CD14-positive monocyte (primary cell): ENCODE measurements at regions not wholly inside any gene's neighbourhood (a gene's known extent, or its start where the extent isn't known, plus 50 kb on each side); places are given as distances from the start of the nearest gene placed in this dataset.

Experiments
- DNase-seq, 3 donors: peaks; one replicate each; pipeline ENCODE4 v3.0.0-alpha.2; 2011 to 2022
- H2AFZ ChIP-seq: 2 replicates; pipeline ENCODE4 v1.6.0; 2012; ENCODE audit warnings: mild to moderate bottlenecking, low read depth, low read length, inconsistent platforms; ENCODE audit not compliant: insufficient read depth, poor library complexity, severe bottlenecking
- H3K27ac ChIP-seq, 2 donors: 1 replicate in 1 of 2; 2 replicates in 1 of 2; pipeline ENCODE4 v1.5.1; 2012 to 2013; ENCODE audit warnings: low read length in 2 of 2, control low read depth in 1 of 2, inconsistent platforms in 1 of 2, low read depth in 1 of 2, mild to moderate bottlenecking in 1 of 2
- H3K27me3 ChIP-seq, 2 donors: one replicate each; pipeline versions ENCODE4 v1.6.0 to v1.6.1; 2011 to 2013; ENCODE audit warnings: low read length in 2 of 2; ENCODE audit not compliant: control insufficient read depth in 2 of 2, insufficient read depth in 2 of 2
- H3K36me3 ChIP-seq, 2 donors: replicated peaks in 1 of 2; 1 replicate in 1 of 2; 2 replicates in 1 of 2; pipeline versions ENCODE4 v1.5.1 to v1.6.1; 2012 to 2013; ENCODE audit warnings: low read length in 2 of 2, control low read depth in 1 of 2, inconsistent platforms in 1 of 2, mild to moderate bottlenecking in 1 of 2; ENCODE audit not compliant: insufficient read depth in 2 of 2, control insufficient read depth in 1 of 2
- H3K4me1 ChIP-seq, 2 donors: 1 replicate in 1 of 2; 2 replicates in 1 of 2; pipeline versions ENCODE4 v1.5.1 to v1.6.1; 2012 to 2013; ENCODE audit warnings: low read length in 2 of 2, control low read depth in 1 of 2, inconsistent platforms in 1 of 2, mild to moderate bottlenecking in 1 of 2, moderate library complexity in 1 of 2; ENCODE audit not compliant: insufficient read depth in 2 of 2, control insufficient read depth in 1 of 2
- H3K4me2 ChIP-seq: replicated peaks from 2 replicates; pipeline ENCODE3; 2012; ENCODE audit warnings: low read length, moderate library complexity, mild to moderate bottlenecking; ENCODE audit not compliant: poor library complexity, severe bottlenecking; ENCODE audit errors: extremely low read depth
- H3K4me3 ChIP-seq, 3 experiments: fragments of 200-600 bp in 1 of 3; sonication (generic) in 1 of 3; replicated peaks in 1 of 3; 1 replicate in 2 of 3; 2 replicates in 1 of 3; pipeline ENCODE4 v1.5.1; 2011 to 2013; ENCODE audit warnings: low read length in 3 of 3, mild to moderate bottlenecking in 3 of 3, control low read depth in 2 of 3, low read depth in 2 of 3, inconsistent platforms in 1 of 3, moderate library complexity in 1 of 3
- H3K79me2 ChIP-seq: 2 replicates; pipeline ENCODE4 v1.6.0; 2012; ENCODE audit warnings: mild to moderate bottlenecking, control low read depth, inconsistent platforms, low read length, moderate library complexity; ENCODE audit not compliant: insufficient read depth
- H3K9ac ChIP-seq: 2 replicates; pipeline ENCODE4 v1.6.0; 2017; ENCODE audit warnings: low read length, mild to moderate bottlenecking; ENCODE audit not compliant: insufficient read depth, poor library complexity, severe bottlenecking
- H3K9me3 ChIP-seq, 2 donors: replicated peaks in 1 of 2; 1 replicate in 1 of 2; 2 replicates in 1 of 2; pipeline versions ENCODE4 v1.5.1 to v1.6.1; 2012 to 2013; ENCODE audit warnings: low read length in 2 of 2, control low read depth in 1 of 2; ENCODE audit not compliant: control insufficient read depth in 1 of 2, insufficient read depth in 1 of 2
- H4K20me1 ChIP-seq: 2 replicates; pipeline ENCODE4 v1.6.0; 2012; ENCODE audit warnings: mild to moderate bottlenecking, low read length, control low read depth, moderate library complexity; ENCODE audit not compliant: insufficient read depth
- H3K27ac Mint-ChIP-seq, 7 donors: one replicate each; pipeline ENCODE4 v1.8.0; 2020; ENCODE audit warnings: mild to moderate bottlenecking in 7 of 7, mixed read lengths in 7 of 7, moderate library complexity in 6 of 7, inconsistent platforms in 2 of 7
- H3K27me3 Mint-ChIP-seq, 3 donors: one replicate each; pipeline ENCODE4 v1.8.0; 2021 to 2022; ENCODE audit warnings: low read depth in 3 of 3, mild to moderate bottlenecking in 3 of 3, mixed read lengths in 3 of 3, moderate library complexity in 3 of 3, inconsistent platforms in 1 of 3
- H3K36me3 Mint-ChIP-seq, 2 donors: one replicate each; pipeline ENCODE4 v1.8.0; 2020; ENCODE audit warnings: mixed read lengths in 2 of 2, inconsistent platforms in 1 of 2, mild to moderate bottlenecking in 1 of 2
- H3K4me1 Mint-ChIP-seq: one replicate; pipeline ENCODE4 v1.8.0; 2020; ENCODE audit warnings: mild to moderate bottlenecking, mixed read lengths
- H3K4me3 Mint-ChIP-seq, 2 donors: one replicate each; pipeline ENCODE4 v1.8.0; 2020; ENCODE audit warnings: mild to moderate bottlenecking in 2 of 2, mixed read lengths in 2 of 2, moderate library complexity in 1 of 2
- H3K9me3 Mint-ChIP-seq, 7 donors: one replicate each; pipeline ENCODE4 v1.8.0; 2020 to 2022; ENCODE audit warnings: mixed read lengths in 7 of 7, mild to moderate bottlenecking in 6 of 7, moderate library complexity in 6 of 7, inconsistent platforms in 2 of 7
- WGBS: methylation state at CpG from one replicate; pipeline ENCODE4 v1.1.5; 2013; ENCODE audit warnings: missing lambda C conversion rate; ENCODE audit not compliant: insufficient coverage; 5-methylcytosine and 5-hydroxymethylcytosine counted together
- intact Hi-C, 2 donors: fragments of 100-400 bp; cut with micrococcal nuclease; formaldehyde crosslinking; loops; one replicate each; pipeline versions ENCODE4 v1.15.0 to v1.15.1; 2023
- TF ChIP-seq, protein P1 (sequence below): fragments of 200-600 bp; IDR thresholded peaks from one replicate; pipeline ENCODE4 v1.8.0; 2022; ENCODE audit warnings: antibody characterized with exemption, mild to moderate bottlenecking

DNA sequence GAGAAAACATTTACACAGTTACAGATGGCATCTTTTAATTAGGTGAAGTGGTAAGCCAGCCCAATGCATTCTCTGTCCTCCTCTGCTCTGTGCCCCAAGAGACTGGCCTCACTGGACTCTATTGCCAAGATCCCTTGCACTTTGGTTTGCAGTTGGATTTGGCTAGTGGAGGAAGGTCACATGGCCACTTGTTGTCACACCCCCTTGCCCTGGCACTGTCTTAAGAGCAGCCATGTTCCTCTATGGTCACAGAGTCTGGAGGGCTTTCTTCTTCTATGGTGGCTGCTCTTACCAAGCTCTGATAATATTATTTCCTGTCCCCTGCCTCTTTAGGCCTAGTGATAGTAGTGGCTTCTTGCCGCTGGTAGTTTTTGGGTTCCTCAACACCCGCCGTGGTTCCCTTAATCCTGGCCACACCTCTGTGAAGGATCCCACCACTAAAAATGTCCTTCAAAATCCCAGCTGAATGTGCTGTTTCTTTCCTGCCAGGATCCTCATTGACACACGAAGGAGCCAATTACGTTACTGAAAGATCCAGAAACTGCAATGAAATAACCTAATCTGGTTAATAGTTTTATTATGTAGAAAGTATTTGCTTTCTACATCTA lies 111.1 kb downstream of the CDC42EP3 start:
- H4K20me1 ChIP-seq: no peaks in the 10 kb centered on the region
- no peak overlapping the region for H3K9ac ChIP-seq
- H3K27ac Mint-ChIP-seq: peak overlapping the region in 2 of 7 donors; percentile 28 to 83
- no peaks in the 10 kb centered on the region for H3K27me3 ChIP-seq
- peaks cover 63 to 82% of the 10 kb centered on the region in 2 donors for H3K4me1 ChIP-seq
- H3K27me3 Mint-ChIP-seq: peaks cover 0 to 3% (median 2%) of the 10 kb centered on the region in 3 donors
- DNase-seq: no peak
- TF ChIP-seq, protein P1, sequence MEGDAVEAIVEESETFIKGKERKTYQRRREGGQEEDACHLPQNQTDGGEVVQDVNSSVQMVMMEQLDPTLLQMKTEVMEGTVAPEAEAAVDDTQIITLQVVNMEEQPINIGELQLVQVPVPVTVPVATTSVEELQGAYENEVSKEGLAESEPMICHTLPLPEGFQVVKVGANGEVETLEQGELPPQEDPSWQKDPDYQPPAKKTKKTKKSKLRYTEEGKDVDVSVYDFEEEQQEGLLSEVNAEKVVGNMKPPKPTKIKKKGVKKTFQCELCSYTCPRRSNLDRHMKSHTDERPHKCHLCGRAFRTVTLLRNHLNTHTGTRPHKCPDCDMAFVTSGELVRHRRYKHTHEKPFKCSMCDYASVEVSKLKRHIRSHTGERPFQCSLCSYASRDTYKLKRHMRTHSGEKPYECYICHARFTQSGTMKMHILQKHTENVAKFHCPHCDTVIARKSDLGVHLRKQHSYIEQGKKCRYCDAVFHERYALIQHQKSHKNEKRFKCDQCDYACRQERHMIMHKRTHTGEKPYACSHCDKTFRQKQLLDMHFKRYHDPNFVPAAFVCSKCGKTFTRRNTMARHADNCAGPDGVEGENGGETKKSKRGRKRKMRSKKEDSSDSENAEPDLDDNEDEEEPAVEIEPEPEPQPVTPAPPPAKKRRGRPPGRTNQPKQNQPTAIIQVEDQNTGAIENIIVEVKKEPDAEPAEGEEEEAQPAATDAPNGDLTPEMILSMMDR: no peak
- no peak overlapping the region for H3K4me3 Mint-ChIP-seq
- intact Hi-C loops: no loop called here
- H3K79me2 ChIP-seq: no peaks in the 10 kb centered on the region
- H3K4me2 ChIP-seq: no peak overlapping the region
- H3K4me1 Mint-ChIP-seq: peaks cover 56% of the 10 kb centered on the region
- peaks cover 0 to 3% of the 10 kb centered on the region in 2 donors for H3K36me3 Mint-ChIP-seq
- no peaks in the 10 kb centered on the region for H3K9me3 ChIP-seq
- no peak overlapping the region for H3K4me3 ChIP-seq
- H3K27ac ChIP-seq: peak overlapping the region in 1 of 2 donors; percentile 12
- H3K36me3 ChIP-seq: no peaks in the 10 kb centered on the region
- 100% methylated on average over 1 of the region's 5 CpGs for WGBS
- H3K9me3 Mint-ChIP-seq: peaks cover 0 to 1% (median 0%) of the 10 kb centered on the region in 7 donors
- H2AFZ ChIP-seq: no peak overlapping the region

- 100% methylated on average over 1 of the region's 4 CpGs for WGBS
- no peak overlapping the region for H3K4me3 ChIP-seq
- no peak overlapping the region for H3K27ac ChIP-seq
- H3K36me3 Mint-ChIP-seq: peaks cover 0 to 3% of the 10 kb centered on the region in 2 donors
- H3K4me2 ChIP-seq: no peak overlapping the region
- H4K20me1 ChIP-seq: no peaks in the 10 kb centered on the region
- intact Hi-C loops: no loop called here
- no peak overlapping the region for H3K27ac Mint-ChIP-seq
- H3K36me3 ChIP-seq: no peaks in the 10 kb centered on the region
- H3K9ac ChIP-seq: no peak overlapping the region
- no peak overlapping the region for H2AFZ ChIP-seq
- no peaks in the 10 kb centered on the region for H3K9me3 ChIP-seq
- no peak overlapping the region for H3K4me3 Mint-ChIP-seq
- H3K4me1 ChIP-seq: peaks cover 56 to 75% of the 10 kb centered on the region in 2 donors
- no peaks in the 10 kb centered on the region for H3K79me2 ChIP-seq
- H3K27me3 Mint-ChIP-seq: peaks cover 0 to 3% (median 2%) of the 10 kb centered on the region in 3 donors
- peaks cover 56% of the 10 kb centered on the region for H3K4me1 Mint-ChIP-seq
- peak in 1 of 3 donors; percentile 19 for DNase-seq
- H3K9me3 Mint-ChIP-seq: peaks cover 0 to 1% (median 0%) of the 10 kb centered on the region in 7 donors
- H3K27me3 ChIP-seq: no peaks in the 10 kb centered on the region
- TF ChIP-seq, protein P1: no peak
Measured at GRCh38 chr2:37560863-37561614, 110.4 kb downstream of the CDC42EP3 start.
